Uterus (tissue), 3 donors: ENCODE measurements at regions not wholly inside any gene's neighbourhood (a gene's known extent, or its start where the extent isn't known, plus 50 kb on each side); places are given as distances from the start of the nearest gene placed in this dataset.

ENCODE experiments used
- DNase-seq, 2 donors: peaks; one replicate each; pipeline ENCODE4 v3.0.0-alpha.2; 2019 to 2020
- H3K27ac ChIP-seq, 2 donors: fragments of 200-600 bp; sonication (generic); 1 replicate in 1 of 2; 2 replicates in 1 of 2; pipeline ENCODE4 v1.5.1; 2016 to 2018
- H3K27me3 ChIP-seq, 2 donors: fragments of 200-600 bp; sonication (generic); one replicate each; pipeline ENCODE4 v1.5.1; 2018 to 2019; ENCODE audit warnings: control low read depth in 1 of 2
- H3K36me3 ChIP-seq, 2 donors: fragments of 200-600 bp; sonication (generic); one replicate each; pipeline ENCODE4 v1.5.1; 2019; ENCODE audit warnings: control low read depth in 1 of 2
- H3K4me1 ChIP-seq, 2 donors: fragments of 200-600 bp; sonication (generic); one replicate each; pipeline ENCODE4 v1.5.1; 2018 to 2019; ENCODE audit warnings: control low read depth in 1 of 2
- H3K4me3 ChIP-seq, 2 donors: fragments of 200-600 bp; sonication (generic); 1 replicate in 1 of 2; 2 replicates in 1 of 2; pipeline ENCODE4 v1.5.1; 2018 to 2019; ENCODE audit warnings: mild to moderate bottlenecking in 1 of 2
- H3K9me3 ChIP-seq, 2 donors: fragments of 200-600 bp; sonication (generic); one replicate each; pipeline ENCODE4 v1.5.1; 2019; ENCODE audit warnings: control low read depth in 1 of 2
- POLR2A ChIP-seq, 2 donors: fragments of 450-650 bp; IDR thresholded peaks; one replicate each; pipeline ENCODE4 v1.6.1; 2016; ENCODE audit warnings: antibody characterized with exemption in 2 of 2, mild to moderate bottlenecking in 1 of 2, moderate library complexity in 1 of 2
- intact Hi-C: fragments of 100-400 bp; cut with DNase I; formaldehyde crosslinking; loops from one replicate; pipeline ENCODE4 v1.15.1; 2023; ENCODE audit warnings: low total_unique reads
- TF ChIP-seq, protein P1 (sequence below), 4 experiments: fragments of 200-600 bp in 2 of 4; fragments of 450-650 bp in 2 of 4; sonication (generic) in 2 of 4; IDR thresholded peaks; one replicate each; pipeline ENCODE4 v1.5.1; 2016 to 2019; ENCODE audit warnings: antibody characterized with exemption in 4 of 4, mild to moderate bottlenecking in 2 of 4, moderate library complexity in 1 of 4
- donor health status: DM: yes; HTN: yes; CAD: no.

DNA sequence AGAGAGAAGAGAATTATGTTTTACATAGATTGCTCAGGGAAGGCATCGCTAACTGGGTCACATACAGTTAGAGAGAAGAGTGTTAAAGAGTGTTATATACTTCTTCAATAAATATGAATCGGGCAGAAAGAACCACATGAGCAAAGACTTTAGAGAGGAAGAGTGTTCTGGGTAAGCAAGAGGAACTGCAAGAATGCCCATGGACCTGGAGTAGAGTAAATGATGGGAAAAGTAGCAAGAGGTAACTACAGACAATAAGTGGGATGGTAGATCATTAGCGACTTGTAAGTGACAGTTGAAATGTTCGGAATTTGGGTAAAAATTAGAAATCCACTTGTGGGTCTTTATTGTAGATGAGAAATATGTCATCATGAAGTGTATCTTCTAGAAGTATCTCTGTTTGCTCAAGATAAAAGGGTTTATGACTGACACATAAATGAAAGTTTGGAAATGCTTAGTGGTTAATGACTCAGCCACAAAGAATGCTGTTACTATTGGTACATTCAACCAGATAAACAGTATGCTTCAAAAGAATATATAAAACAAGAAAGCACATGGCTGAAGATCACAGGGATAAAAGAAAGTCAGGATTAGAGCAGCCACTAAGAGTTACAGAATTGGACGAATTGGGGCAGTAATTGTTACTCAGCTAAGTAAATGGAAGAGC lies 229.3 kb downstream of the CASP12 start:
- TF ChIP-seq POLR2A (IDR thresholded peaks at IDR 0.05) = no peak
- TF ChIP-seq, protein P1, sequence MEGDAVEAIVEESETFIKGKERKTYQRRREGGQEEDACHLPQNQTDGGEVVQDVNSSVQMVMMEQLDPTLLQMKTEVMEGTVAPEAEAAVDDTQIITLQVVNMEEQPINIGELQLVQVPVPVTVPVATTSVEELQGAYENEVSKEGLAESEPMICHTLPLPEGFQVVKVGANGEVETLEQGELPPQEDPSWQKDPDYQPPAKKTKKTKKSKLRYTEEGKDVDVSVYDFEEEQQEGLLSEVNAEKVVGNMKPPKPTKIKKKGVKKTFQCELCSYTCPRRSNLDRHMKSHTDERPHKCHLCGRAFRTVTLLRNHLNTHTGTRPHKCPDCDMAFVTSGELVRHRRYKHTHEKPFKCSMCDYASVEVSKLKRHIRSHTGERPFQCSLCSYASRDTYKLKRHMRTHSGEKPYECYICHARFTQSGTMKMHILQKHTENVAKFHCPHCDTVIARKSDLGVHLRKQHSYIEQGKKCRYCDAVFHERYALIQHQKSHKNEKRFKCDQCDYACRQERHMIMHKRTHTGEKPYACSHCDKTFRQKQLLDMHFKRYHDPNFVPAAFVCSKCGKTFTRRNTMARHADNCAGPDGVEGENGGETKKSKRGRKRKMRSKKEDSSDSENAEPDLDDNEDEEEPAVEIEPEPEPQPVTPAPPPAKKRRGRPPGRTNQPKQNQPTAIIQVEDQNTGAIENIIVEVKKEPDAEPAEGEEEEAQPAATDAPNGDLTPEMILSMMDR (IDR thresholded peaks at IDR 0.05) = no peak
- Histone ChIP-seq H3K27ac (no peak overlapping the region), H3K27me3 (peaks cover 0 to 2% of the 10 kb centered on the region in 2 donors), H3K4me3 (no peak overlapping the region), H3K9me3 (no peaks in the 10 kb centered on the region), H3K4me1 (no peaks in the 10 kb centered on the region), H3K36me3 (no peaks in the 10 kb centered on the region)
- intact Hi-C loops = no loop called here
- no peak for DNase-seq

DNA sequence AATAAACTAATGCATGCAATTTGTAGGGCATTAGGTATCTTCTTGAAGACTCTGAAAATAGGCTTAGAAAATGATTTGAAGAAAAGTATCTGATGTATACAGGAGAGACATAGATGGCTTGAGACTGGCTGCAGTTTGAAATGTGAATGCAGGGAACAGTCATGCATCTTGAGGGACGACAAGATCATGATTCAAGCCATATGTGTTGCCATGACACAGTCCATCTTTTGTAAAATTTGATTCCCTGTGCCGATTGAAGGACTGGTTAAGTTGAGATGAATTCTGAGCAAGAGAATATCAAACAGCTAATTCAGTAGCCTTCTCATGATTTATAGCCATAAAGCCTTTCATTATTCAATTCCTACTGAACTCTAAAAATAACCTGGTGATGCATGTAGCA lies 231.6 kb downstream of the CASP12 start:
- no peaks in the 10 kb centered on the region for H3K9me3 ChIP-seq
- no peak overlapping the region for H3K4me3 ChIP-seq
- no peaks in the 10 kb centered on the region for H3K4me1 ChIP-seq
- TF ChIP-seq POLR2A (IDR thresholded peaks at IDR 0.05) = no peak
- TF ChIP-seq, protein P1 (IDR thresholded peaks at IDR 0.05) = no peak
- intact Hi-C loops = no loop called here
- no peaks in the 10 kb centered on the region for H3K27me3 ChIP-seq
- H3K36me3 ChIP-seq = no peaks in the 10 kb centered on the region
- no peak overlapping the region for H3K27ac ChIP-seq
- no peak for DNase-seq

DNA sequence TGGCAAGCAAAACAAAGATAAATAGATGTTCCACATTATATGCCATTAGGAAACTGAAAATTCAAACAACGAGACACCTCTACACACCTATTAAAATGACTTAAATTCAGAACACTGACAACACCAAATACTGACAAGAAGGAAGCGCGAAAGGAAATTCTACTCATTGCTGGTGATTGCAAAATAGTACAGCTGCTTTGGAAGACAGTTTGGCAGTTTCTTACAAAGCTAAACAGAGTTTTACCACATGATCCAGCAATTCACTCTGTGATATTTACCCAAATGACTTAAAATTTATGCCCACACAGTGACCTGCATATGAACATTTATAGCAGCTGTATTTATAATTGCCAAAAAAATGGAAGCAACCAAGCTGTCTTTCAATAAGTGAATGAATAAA lies 232.6 kb downstream of the CASP12 start:
- no peaks in the 10 kb centered on the region for H3K36me3 ChIP-seq
- H3K27ac ChIP-seq = no peak overlapping the region
- intact Hi-C loops = no loop called here
- H3K4me1 ChIP-seq = no peaks in the 10 kb centered on the region
- no peak overlapping the region for H3K4me3 ChIP-seq
- TF ChIP-seq POLR2A (IDR thresholded peaks at IDR 0.05) = no peak
- TF ChIP-seq, protein P1 (IDR thresholded peaks at IDR 0.05) = no peak
- no peak for DNase-seq
- H3K27me3 ChIP-seq = no peaks in the 10 kb centered on the region
- H3K9me3 ChIP-seq = no peaks in the 10 kb centered on the region

DNA sequence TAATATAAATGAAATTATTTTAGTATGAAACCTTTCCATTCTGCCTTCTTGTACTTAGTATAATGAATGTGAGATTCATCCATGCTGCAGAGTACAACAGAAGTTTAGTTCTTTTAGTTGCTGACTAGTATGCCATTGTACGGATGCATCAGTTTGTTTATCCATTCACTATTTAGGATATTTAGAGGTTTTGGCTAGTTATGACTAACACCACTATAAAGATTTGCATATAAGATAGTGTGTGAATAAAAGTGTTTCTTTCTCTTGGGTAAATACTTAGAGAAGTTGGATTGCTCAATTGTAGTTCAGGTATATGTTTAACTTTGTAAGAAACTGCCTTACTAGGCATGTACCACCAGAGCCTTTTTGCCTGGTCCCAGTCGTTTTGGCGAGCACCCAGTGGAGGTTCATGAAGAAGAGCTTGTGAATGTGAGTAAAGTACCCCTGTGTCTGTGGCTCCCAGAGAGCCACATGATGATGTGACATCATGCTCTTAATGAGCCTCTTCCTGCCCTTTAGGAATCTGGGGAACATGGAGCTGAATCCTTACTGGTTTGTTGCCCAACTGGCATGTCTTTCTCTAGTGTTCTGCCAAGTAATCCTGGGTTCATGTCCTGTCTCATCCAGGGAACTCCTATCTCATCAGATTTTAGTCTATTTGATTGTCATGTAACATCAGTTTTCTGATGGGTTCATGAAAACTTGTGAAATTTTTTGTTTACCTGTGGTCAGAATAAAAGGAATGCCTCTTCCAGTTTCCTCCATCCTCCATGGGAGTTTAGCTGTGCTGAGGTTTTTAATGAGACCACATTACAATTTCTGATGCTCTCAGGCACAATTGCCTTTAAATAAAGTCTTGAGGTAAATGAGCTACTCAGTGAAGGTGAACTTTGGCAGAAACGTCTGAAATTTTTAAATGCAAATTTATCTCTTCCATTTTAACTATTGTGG lies 234.8 kb downstream of the CASP12 start:
- H3K9me3 ChIP-seq = no peaks in the 10 kb centered on the region
- no peak overlapping the region for H3K4me3 ChIP-seq
- no peak for DNase-seq
- TF ChIP-seq POLR2A (IDR thresholded peaks at IDR 0.05) = no peak
- TF ChIP-seq, protein P1 (IDR thresholded peaks at IDR 0.05) = no peak
- H3K36me3 ChIP-seq = no peaks in the 10 kb centered on the region
- H3K27me3 ChIP-seq = no peaks in the 10 kb centered on the region
- no peak overlapping the region for H3K27ac ChIP-seq
- intact Hi-C loops = no loop called here
- no peaks in the 10 kb centered on the region for H3K4me1 ChIP-seq

DNA sequence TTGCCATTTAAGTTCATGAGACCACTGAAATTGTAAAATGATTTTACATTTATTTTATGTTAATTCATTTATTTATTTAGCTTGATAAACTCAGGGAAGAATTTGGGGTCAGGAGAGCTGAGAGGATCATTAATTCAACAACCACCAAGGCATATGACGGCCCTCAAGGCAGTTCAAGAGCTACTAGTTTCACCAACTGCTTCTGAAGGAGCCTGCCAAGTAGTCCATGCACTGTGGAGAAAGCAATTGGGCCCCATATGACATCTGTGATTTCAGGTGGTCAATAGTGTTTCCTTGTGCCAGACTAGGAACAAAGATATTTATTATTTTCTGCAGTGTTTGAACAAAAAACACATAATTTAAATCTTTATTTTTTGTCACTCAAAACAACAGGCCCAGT lies 236.4 kb downstream of the CASP12 start:
- no peak for TF ChIP-seq POLR2A (IDR thresholded peaks at IDR 0.05)
- TF ChIP-seq, protein P1 (IDR thresholded peaks at IDR 0.05) = no peak
- intact Hi-C loops = no loop called here
- H3K27ac ChIP-seq = no peak overlapping the region
- no peaks in the 10 kb centered on the region for H3K9me3 ChIP-seq
- H3K27me3 ChIP-seq = no peaks in the 10 kb centered on the region
- DNase-seq = no peak
- H3K4me3 ChIP-seq = no peak overlapping the region
- H3K4me1 ChIP-seq = no peaks in the 10 kb centered on the region
- H3K36me3 ChIP-seq = no peaks in the 10 kb centered on the region
